NT2/D1 (cell line): ENCODE measurements at regions not wholly inside any gene's neighbourhood (a gene's known extent, or its start where the extent isn't known, plus 50 kb on each side); places are given as distances from the start of the nearest gene placed in this dataset.
"Not testable (repeated sequence)": the region's sequence is repeated elsewhere in the genome, so short reads cannot be mapped to it uniquely, and the experiment has no call there.

Experiments used
- DNase-seq: peaks from one replicate; pipeline ENCODE4 v3.0.0-alpha.2; 2011; ENCODE audit warnings: low read depth, low spot score
- H3K27me3 ChIP-seq: 2 replicates; pipeline ENCODE4 v1.6.0; 2011; ENCODE audit warnings: mild to moderate bottlenecking; ENCODE audit not compliant: insufficient read length, insufficient read depth
- H3K36me3 ChIP-seq: 2 replicates; pipeline ENCODE4 v1.6.1; 2011; ENCODE audit warnings: mild to moderate bottlenecking, low read length, mixed read lengths; ENCODE audit not compliant: insufficient read depth, insufficient read length
- H3K4me1 ChIP-seq: 2 replicates; pipeline ENCODE4 v1.5.1; 2011; ENCODE audit not compliant: insufficient read depth, insufficient read length
- H3K4me3 ChIP-seq: 2 replicates; pipeline ENCODE4 v1.5.1; 2011; ENCODE audit warnings: low read depth; ENCODE audit not compliant: insufficient read length
- H3K9ac ChIP-seq: 2 replicates; pipeline ENCODE4 v1.6.0; 2011; ENCODE audit warnings: low read depth; ENCODE audit not compliant: insufficient read length
- H3K9me3 ChIP-seq: 2 replicates; pipeline ENCODE4 v1.5.1; 2011; ENCODE audit warnings: mild to moderate bottlenecking, low read length; ENCODE audit not compliant: insufficient read depth
- SUZ12 ChIP-seq: IDR thresholded peaks from 2 replicates; pipeline ENCODE4 v1.6.1; 2011; ENCODE audit not compliant: insufficient read length, insufficient read depth; ENCODE audit errors: extremely low read depth
- YY1 ChIP-seq: IDR thresholded peaks from 2 replicates; pipeline ENCODE4 v1.6.1; 2011; ENCODE audit not compliant: insufficient read length, insufficient read depth
- ZNF274 ChIP-seq: IDR thresholded peaks from 2 replicates; pipeline ENCODE4 v1.6.1; 2011; ENCODE audit warnings: mild to moderate bottlenecking, low read depth, low read length

DNA sequence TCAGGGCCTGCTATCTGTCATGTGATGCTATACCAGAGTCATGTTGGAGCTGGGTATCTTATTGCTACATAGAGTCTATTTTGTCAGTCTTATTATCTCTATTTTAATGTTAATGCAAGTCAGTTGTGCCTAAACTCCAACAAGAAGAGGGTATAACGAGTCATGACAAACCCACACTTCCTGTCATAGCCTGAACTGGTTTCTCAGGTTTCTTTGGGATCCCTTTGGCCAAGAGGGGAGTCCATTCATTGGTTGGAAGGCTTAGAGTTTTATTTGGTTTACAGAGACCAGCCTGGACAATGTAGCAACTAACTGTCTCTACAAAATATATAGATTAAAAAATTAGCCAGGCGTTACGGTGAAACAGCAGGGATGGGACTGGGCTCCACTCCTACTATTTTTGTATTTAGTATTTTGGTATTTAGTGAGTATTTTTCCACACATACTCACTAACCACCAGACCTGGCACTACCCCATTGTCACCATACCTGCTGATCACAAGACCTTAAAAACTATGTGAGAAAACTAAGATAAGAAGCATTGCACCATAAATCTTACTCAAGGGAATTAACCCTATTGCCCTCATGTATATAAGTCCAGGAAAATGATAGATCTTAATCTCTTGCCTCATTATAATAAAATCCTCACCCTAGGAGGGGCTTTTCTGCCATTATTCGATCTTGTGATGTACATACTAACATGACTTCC is 387.5 kb downstream of the IPO8 start:
- no peaks in the 10 kb centered on the region for H3K27me3 ChIP-seq
- H3K4me3 ChIP-seq, result no peak overlapping the region
- H3K36me3 ChIP-seq, result no peaks in the 10 kb centered on the region
- H3K9me3 ChIP-seq, result peaks cover 12% of the 10 kb centered on the region; the same call in 1 of the 2 replicates
- DNase-seq, result no peak
- no peaks in the 10 kb centered on the region for H3K4me1 ChIP-seq
- no peak overlapping the region for H3K9ac ChIP-seq
- no peak for TF ChIP-seq YY1
- no peak for TF ChIP-seq ZNF274
- TF ChIP-seq SUZ12, result no peak

DNA sequence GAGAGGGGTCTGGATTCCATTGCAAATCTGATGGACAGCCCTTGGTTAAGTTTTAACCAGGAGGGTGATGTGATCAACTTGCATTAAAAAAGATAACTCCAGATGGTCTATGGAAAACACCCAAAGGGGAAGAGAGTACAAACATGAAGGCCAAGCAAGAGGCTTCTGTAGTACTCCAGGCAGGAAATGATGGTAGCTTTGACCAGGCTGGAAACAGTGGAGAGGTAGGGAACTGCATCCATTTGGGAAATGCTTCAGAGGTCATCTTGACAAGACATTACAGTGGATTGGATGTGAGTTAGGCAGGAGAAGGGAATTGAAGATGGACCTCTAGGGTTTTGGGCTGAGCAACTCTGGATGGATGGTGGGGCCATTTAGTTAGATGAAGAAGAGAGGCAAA is 391.1 kb downstream of the IPO8 start:
- Histone ChIP-seq H3K27me3 (no peaks in the 10 kb centered on the region), H3K36me3 (no peaks in the 10 kb centered on the region), H3K4me3 (no peak overlapping the region), H3K9me3 (peaks cover under 1% of the 10 kb centered on the region; the same call in 1 of the 2 replicates), H3K9ac (no peak overlapping the region), H3K4me1 (no peaks in the 10 kb centered on the region)
- TF ChIP-seq YY1, result no peak
- no peak for TF ChIP-seq SUZ12
- no peak for TF ChIP-seq ZNF274
- no peak for DNase-seq

DNA sequence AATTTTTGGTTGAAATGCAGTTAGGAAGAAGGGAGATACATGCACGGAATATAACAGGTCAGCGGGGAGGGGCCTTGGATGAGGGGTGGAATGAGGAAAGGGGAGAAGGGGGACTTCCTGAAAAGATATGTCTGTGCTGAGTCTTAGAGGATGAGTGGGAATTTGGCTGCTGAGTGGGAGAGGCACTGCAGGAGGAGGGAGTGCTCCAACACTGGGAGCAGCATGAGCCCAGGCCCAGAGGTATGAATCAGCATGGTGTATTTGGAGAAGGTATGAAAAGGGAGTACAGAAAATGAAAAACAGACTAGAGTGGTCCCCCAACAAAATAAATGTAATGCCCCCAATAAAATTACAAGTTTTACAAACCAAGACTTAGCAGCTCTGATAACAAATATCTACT is 394.4 kb downstream of the IPO8 start:
- Histone ChIP-seq H3K9ac (no peak overlapping the region), H3K27me3 (no peaks in the 10 kb centered on the region), H3K4me3 (no peak overlapping the region), H3K36me3 (no peaks in the 10 kb centered on the region), H3K9me3 (no peaks in the 10 kb centered on the region), H3K4me1 (no peaks in the 10 kb centered on the region)
- no peak for DNase-seq
- TF ChIP-seq ZNF274 (no peak), SUZ12 (no peak), YY1 (no peak)

DNA sequence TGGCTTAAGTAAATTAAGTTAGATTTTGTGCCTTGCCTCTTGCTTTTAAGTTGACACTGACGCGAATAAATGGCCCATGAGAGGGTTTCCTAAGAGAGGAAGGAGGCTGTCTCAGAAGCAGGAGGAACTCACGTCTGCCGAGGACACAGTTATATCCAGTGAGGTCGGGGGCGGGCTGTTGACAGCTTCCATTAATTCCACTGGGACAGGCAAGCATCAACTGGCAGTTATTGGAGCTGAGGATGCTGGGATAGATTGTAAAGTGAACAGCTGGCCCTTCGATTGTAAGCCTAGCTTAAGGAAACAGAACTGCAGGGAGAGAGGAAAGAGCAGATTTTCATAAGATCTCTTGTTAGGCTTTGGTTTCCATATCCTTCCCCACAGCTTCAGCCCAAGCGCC is 399.2 kb downstream of the IPO8 start:
- DNase-seq, result no peak
- Histone ChIP-seq H3K4me3 (no peak overlapping the region), H3K27me3 (no peaks in the 10 kb centered on the region), H3K9me3 (no peaks in the 10 kb centered on the region), H3K36me3 (no peaks in the 10 kb centered on the region), H3K9ac (no peak overlapping the region), H3K4me1 (no peaks in the 10 kb centered on the region)
- TF ChIP-seq SUZ12, result no peak
- TF ChIP-seq YY1, result no peak
- TF ChIP-seq ZNF274, result no peak

DNA sequence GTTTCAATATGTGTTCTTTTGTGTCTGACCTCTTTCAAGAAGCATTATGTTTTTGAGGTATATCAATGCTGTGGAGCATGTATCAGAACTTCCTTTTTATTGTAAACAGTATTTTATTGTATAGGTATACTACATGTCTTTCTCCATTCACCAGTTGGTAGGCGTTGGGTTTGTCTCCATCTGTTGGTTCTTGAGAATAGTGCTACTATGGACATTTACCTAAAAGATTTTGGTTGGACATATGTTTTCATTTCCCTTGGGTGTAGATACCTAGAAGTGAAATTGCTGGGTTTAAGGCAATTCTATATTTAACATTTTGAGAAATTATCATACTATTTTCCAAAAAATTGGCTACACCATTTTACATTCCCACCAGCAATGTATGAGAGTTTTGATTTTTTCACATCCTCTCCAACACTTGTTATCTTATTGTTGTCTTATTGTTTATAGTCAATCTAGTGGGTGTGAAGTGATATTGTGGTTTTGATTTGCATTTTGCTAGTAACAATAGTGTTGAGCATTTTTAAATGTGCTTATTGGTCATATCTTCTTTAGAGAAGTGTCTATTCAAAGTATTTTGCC is 409.2 kb downstream of the IPO8 start:
- H3K4me1 ChIP-seq, result no peaks in the 10 kb centered on the region
- no peaks in the 10 kb centered on the region for H3K9me3 ChIP-seq
- H3K27me3 ChIP-seq, result no peaks in the 10 kb centered on the region
- DNase-seq, result no peak
- no peak overlapping the region for H3K4me3 ChIP-seq
- no peak for TF ChIP-seq SUZ12
- no peak for TF ChIP-seq YY1
- TF ChIP-seq ZNF274, result no peak
- H3K9ac ChIP-seq, result no peak overlapping the region
- no peaks in the 10 kb centered on the region for H3K36me3 ChIP-seq

DNA sequence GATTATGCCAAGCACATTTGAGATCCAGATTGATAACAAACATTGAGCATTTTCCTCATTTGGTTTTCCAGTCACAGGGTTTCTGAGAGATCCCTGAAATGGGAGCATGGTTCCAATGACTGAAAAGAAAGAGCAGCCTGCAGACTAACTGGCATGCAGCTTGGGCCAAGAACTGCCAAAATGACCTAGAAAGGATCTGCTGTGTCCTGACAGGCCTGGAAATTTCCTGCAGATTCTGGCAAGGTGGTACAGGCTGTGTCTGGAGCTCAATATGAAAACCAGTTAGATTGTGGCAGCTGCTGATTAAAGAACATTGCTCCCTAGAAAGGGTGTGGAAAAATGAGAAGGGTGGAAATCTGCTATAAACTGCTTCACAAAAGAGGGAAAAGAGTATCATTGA is 417.3 kb downstream of the IPO8 start:
- DNase-seq, result no peak
- no peaks in the 10 kb centered on the region for H3K36me3 ChIP-seq
- H3K9ac ChIP-seq, result no peak overlapping the region
- H3K4me3 ChIP-seq, result no peak overlapping the region
- H3K27me3 ChIP-seq, result no peaks in the 10 kb centered on the region
- TF ChIP-seq YY1 (no peak), ZNF274 (no peak), SUZ12 (no peak)
- H3K9me3 ChIP-seq, result no peaks in the 10 kb centered on the region; the same call in 1 of the 2 replicates
- no peaks in the 10 kb centered on the region for H3K4me1 ChIP-seq

DNA sequence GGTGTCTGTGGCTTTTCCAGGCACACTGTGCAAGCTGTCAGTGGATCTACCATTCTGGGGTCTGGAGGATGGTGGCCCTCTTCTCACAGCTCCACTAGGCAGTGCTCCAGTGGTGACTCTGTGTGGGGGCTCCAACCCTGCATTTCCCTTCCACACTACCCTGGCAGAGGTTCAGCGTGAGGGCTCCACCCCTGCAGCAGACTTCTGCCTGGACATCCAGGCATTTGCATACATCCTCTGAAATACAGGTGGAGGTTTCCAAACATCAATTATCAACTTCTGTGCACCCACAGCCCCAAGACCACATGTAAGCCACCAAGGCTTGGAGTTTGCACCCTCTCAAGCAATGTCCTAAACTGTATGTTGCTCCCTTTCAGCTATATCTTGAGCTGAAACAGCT is 423.2 kb downstream of the IPO8 start:
- not testable (repeated sequence) for H3K4me1 ChIP-seq, H3K4me3 ChIP-seq, H3K36me3 ChIP-seq, H3K27me3 ChIP-seq, H3K9ac ChIP-seq, DNase-seq
- peaks cover 19% of the 10 kb centered on the region; the same call in 1 of the 2 replicates for H3K9me3 ChIP-seq
